Hepatocyte (in vitro differentiated cells): ENCODE measurements at regions not wholly inside any gene's neighbourhood (a gene's known extent, or its start where the extent isn't known, plus 50 kb on each side); places are given as distances from the start of the nearest gene placed in this dataset.

Experiments used
- EZH2 ChIP-seq: fragments of 200-600 bp; sonication (generic); IDR thresholded peaks from 2 replicates; pipeline ENCODE4 v1.6.1; 2016; ENCODE audit warnings: antibody characterized with exemption, mild to moderate bottlenecking, borderline replicate concordance
- TF ChIP-seq, protein P1 (sequence below): fragments of 200-600 bp; sonication (generic); IDR thresholded peaks from 2 replicates; pipeline ENCODE4 v1.5.1; 2016; ENCODE audit warnings: antibody characterized with exemption, mild to moderate bottlenecking; ENCODE audit not compliant: poor library complexity

DNA sequence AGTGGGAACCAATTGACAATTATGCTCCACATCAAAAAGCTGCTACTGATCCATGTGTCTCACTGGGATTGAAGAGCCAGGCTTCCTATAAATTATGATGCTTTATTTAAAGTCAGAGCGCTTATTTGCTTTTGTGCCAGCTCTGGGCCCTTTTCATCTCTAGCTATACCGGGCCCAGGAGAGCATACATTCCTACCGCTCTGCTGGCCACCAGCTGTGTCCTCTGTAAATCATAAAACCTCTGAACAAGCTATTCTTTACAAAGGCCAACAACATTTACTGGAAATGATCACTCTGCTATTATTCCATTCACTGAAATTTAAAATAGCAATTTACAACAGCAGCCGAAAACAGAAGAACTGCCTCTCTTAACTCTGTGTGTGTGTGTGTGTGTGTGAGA is 86.6 kb downstream of the ZNF608 start:
- TF ChIP-seq EZH2 = no peak
- TF ChIP-seq, protein P1, sequence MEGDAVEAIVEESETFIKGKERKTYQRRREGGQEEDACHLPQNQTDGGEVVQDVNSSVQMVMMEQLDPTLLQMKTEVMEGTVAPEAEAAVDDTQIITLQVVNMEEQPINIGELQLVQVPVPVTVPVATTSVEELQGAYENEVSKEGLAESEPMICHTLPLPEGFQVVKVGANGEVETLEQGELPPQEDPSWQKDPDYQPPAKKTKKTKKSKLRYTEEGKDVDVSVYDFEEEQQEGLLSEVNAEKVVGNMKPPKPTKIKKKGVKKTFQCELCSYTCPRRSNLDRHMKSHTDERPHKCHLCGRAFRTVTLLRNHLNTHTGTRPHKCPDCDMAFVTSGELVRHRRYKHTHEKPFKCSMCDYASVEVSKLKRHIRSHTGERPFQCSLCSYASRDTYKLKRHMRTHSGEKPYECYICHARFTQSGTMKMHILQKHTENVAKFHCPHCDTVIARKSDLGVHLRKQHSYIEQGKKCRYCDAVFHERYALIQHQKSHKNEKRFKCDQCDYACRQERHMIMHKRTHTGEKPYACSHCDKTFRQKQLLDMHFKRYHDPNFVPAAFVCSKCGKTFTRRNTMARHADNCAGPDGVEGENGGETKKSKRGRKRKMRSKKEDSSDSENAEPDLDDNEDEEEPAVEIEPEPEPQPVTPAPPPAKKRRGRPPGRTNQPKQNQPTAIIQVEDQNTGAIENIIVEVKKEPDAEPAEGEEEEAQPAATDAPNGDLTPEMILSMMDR = no peak
